ENCODE measurements at regions not wholly inside any gene's neighbourhood (a gene's known extent, or its start where the extent isn't known, plus 50 kb on each side); places are given as distances from the start of the nearest gene placed in this dataset.

- TF ChIP-seq, protein P1, sequence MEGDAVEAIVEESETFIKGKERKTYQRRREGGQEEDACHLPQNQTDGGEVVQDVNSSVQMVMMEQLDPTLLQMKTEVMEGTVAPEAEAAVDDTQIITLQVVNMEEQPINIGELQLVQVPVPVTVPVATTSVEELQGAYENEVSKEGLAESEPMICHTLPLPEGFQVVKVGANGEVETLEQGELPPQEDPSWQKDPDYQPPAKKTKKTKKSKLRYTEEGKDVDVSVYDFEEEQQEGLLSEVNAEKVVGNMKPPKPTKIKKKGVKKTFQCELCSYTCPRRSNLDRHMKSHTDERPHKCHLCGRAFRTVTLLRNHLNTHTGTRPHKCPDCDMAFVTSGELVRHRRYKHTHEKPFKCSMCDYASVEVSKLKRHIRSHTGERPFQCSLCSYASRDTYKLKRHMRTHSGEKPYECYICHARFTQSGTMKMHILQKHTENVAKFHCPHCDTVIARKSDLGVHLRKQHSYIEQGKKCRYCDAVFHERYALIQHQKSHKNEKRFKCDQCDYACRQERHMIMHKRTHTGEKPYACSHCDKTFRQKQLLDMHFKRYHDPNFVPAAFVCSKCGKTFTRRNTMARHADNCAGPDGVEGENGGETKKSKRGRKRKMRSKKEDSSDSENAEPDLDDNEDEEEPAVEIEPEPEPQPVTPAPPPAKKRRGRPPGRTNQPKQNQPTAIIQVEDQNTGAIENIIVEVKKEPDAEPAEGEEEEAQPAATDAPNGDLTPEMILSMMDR (IDR thresholded peaks at IDR 0.05) = no peak
- TF ChIP-seq POLR2A (IDR thresholded peaks at IDR 0.05) = no peak
- TF ChIP-seq EP300 (IDR thresholded peaks at IDR 0.05) = no peak
Observed at GRCh38 chr7:106397994-106398393, 113.2 kb upstream of the NAMPT start.

Data from sigmoid colon (tissue), 4 donors.